PFSK-1 (cell line): ENCODE measurements at regions not wholly inside any gene's neighbourhood (a gene's known extent, or its start where the extent isn't known, plus 50 kb on each side); places are given as distances from the start of the nearest gene placed in this dataset.

Experiments
- POLR2AphosphoS5 ChIP-seq: IDR thresholded peaks from 2 replicates; pipeline ENCODE4 v1.6.1; 2012; ENCODE audit warnings: low read depth, mild to moderate bottlenecking, control low read depth, low read length, moderate library complexity
- TAF1 ChIP-seq: IDR thresholded peaks from 2 replicates; pipeline ENCODE4 v1.6.1; 2012; ENCODE audit warnings: low read length, control low read depth, borderline replicate concordance; ENCODE audit not compliant: insufficient read depth
- TF ChIP-seq, protein P1 (sequence below), 2 experiments: IDR thresholded peaks; 2 replicates each; pipeline versions ENCODE4 v1.6.1 to v1.8.0; 2011 to 2012; ENCODE audit warnings: low read depth in 2 of 2, low read length in 2 of 2, control low read depth in 1 of 2, inconsistent platforms in 1 of 2, mild to moderate bottlenecking in 1 of 2, moderate library complexity in 1 of 2; ENCODE audit not compliant: insufficient read depth in 1 of 2

- TF ChIP-seq TAF1 (no peak), POLR2AphosphoS5 (no peak)
- TF ChIP-seq, protein P1, sequence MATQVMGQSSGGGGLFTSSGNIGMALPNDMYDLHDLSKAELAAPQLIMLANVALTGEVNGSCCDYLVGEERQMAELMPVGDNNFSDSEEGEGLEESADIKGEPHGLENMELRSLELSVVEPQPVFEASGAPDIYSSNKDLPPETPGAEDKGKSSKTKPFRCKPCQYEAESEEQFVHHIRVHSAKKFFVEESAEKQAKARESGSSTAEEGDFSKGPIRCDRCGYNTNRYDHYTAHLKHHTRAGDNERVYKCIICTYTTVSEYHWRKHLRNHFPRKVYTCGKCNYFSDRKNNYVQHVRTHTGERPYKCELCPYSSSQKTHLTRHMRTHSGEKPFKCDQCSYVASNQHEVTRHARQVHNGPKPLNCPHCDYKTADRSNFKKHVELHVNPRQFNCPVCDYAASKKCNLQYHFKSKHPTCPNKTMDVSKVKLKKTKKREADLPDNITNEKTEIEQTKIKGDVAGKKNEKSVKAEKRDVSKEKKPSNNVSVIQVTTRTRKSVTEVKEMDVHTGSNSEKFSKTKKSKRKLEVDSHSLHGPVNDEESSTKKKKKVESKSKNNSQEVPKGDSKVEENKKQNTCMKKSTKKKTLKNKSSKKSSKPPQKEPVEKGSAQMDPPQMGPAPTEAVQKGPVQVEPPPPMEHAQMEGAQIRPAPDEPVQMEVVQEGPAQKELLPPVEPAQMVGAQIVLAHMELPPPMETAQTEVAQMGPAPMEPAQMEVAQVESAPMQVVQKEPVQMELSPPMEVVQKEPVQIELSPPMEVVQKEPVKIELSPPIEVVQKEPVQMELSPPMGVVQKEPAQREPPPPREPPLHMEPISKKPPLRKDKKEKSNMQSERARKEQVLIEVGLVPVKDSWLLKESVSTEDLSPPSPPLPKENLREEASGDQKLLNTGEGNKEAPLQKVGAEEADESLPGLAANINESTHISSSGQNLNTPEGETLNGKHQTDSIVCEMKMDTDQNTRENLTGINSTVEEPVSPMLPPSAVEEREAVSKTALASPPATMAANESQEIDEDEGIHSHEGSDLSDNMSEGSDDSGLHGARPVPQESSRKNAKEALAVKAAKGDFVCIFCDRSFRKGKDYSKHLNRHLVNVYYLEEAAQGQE (IDR thresholded peaks at IDR 0.05; ENCODE audit: insufficient read depth in 1 of 2, low read depth in 2 of 2, low read length in 2 of 2) = no peak
Measured at GRCh38 chr2:76642129-76642528, 880.0 kb downstream of the LRRTM4 start.
